Hindlimb muscle (tissue), 1 donor: ENCODE measurements at regions not wholly inside any gene's neighbourhood (a gene's known extent, or its start where the extent isn't known, plus 50 kb on each side); places are given as distances from the start of the nearest gene placed in this dataset.

Experiments used
- DNase-seq: peaks from one replicate; pipeline ENCODE4 v3.0.0-alpha.2; 2013

GRCh38 chr3:189502256-189502655 lies 128.9 kb upstream of the TP63 start:
- DNase-seq = no peak

- no peak for DNase-seq
Measured at GRCh38 chr3:189502676-189503257, 128.4 kb upstream of the TP63 start.

GRCh38 chr3:189507856-189508255 lies 123.3 kb upstream of the TP63 start:
- no peak for DNase-seq

- no peak for DNase-seq
Measured at GRCh38 chr3:189508784-189509501, 122.2 kb upstream of the TP63 start.

GRCh38 chr3:189512039-189512438 lies 119.2 kb upstream of the TP63 start:
- DNase-seq = no peak

- no peak for DNase-seq
Measured at GRCh38 chr3:189512821-189513220, 118.4 kb upstream of the TP63 start.

GRCh38 chr3:189513281-189514117 lies 117.7 kb upstream of the TP63 start:
- no peak for DNase-seq

GRCh38 chr3:189516039-189516438 lies 115.2 kb upstream of the TP63 start:
- DNase-seq = no peak

- no peak for DNase-seq
Measured at GRCh38 chr3:189517981-189518380, 113.2 kb upstream of the TP63 start.

- no peak for DNase-seq
Measured at GRCh38 chr3:189519458-189519857, 111.7 kb upstream of the TP63 start.

GRCh38 chr3:189529468-189529867 lies 101.7 kb upstream of the TP63 start:
- DNase-seq = no peak

- no peak for DNase-seq
Measured at GRCh38 chr3:189529889-189530471, 101.2 kb upstream of the TP63 start.

GRCh38 chr3:189530822-189531221 lies 100.4 kb upstream of the TP63 start:
- no peak for DNase-seq

GRCh38 chr3:189531271-189531670 lies 99.9 kb upstream of the TP63 start:
- DNase-seq = no peak

GRCh38 chr3:189534531-189534930 lies 96.7 kb upstream of the TP63 start:
- no peak for DNase-seq

- no peak for DNase-seq
Measured at GRCh38 chr3:189537135-189537534, 94.1 kb upstream of the TP63 start.

GRCh38 chr3:189547448-189547847 lies 83.7 kb upstream of the TP63 start:
- no peak for DNase-seq

GRCh38 chr3:189548053-189548452 lies 83.1 kb upstream of the TP63 start:
- DNase-seq = no peak

GRCh38 chr3:189551007-189551406 lies 80.2 kb upstream of the TP63 start:
- no peak for DNase-seq

GRCh38 chr3:189554868-189555557 lies 76.2 kb upstream of the TP63 start:
- no peak for DNase-seq

GRCh38 chr3:189555558-189555881 lies 75.7 kb upstream of the TP63 start:
- no peak for DNase-seq

GRCh38 chr3:189557824-189558223 lies 73.4 kb upstream of the TP63 start:
- DNase-seq = no peak

GRCh38 chr3:189561256-189561655 lies 69.9 kb upstream of the TP63 start:
- no peak for DNase-seq
